Sigmoid colon (tissue), 6 donors: ENCODE measurements at regions not wholly inside any gene's neighbourhood (a gene's known extent, or its start where the extent isn't known, plus 50 kb on each side); places are given as distances from the start of the nearest gene placed in this dataset.

Experiments
- DNase-seq: peaks from one replicate; pipeline ENCODE4 v3.0.0-alpha.2; 2019
- H3K27ac ChIP-seq, 4 donors: fragments of 200-600 bp; sonication (generic); one replicate each; pipeline ENCODE4 v1.5.1; 2016 to 2019; ENCODE audit warnings: mild to moderate bottlenecking in 1 of 4
- H3K27me3 ChIP-seq, 3 donors: fragments of 200-600 bp; sonication (generic); one replicate each; pipeline ENCODE4 v1.5.1; 2019; ENCODE audit warnings: mild to moderate bottlenecking in 1 of 3
- H3K36me3 ChIP-seq, 4 donors: fragments of 200-600 bp; sonication (generic); one replicate each; pipeline ENCODE4 v1.5.1; 2016 to 2019
- H3K4me1 ChIP-seq, 4 donors: fragments of 200-600 bp; sonication (generic); one replicate each; pipeline ENCODE4 v1.5.1; 2017 to 2019
- H3K4me3 ChIP-seq, 4 donors: fragments of 200-600 bp; sonication (generic); one replicate each; pipeline ENCODE4 v1.5.1; 2017 to 2019; ENCODE audit warnings: mild to moderate bottlenecking in 2 of 4, moderate library complexity in 1 of 4
- H3K9me3 ChIP-seq, 4 donors: fragments of 200-600 bp in 3 of 4; sonication (generic) in 3 of 4; one replicate each; pipeline versions ENCODE4 v1.5.1 to v1.6.1; 2013 to 2019
- CTCF ChIP-seq, 4 experiments: fragments of 450-650 bp in 3 of 4; fragments of 200-600 bp in 1 of 4; IDR thresholded peaks; one replicate each; pipeline ENCODE4 v1.5.1; 2016 to 2019; ENCODE audit warnings: antibody characterized with exemption in 4 of 4, mild to moderate bottlenecking in 3 of 4, moderate library complexity in 2 of 4
- EP300 ChIP-seq, 4 donors: sonication (generic); formaldehyde crosslinking; IDR thresholded peaks; one replicate each; pipeline ENCODE4 v1.6.1; 2017; ENCODE audit warnings: antibody characterized with exemption in 4 of 4
- POLR2A ChIP-seq, 2 donors: fragments of 450-650 bp; IDR thresholded peaks; one replicate each; pipeline ENCODE4 v1.6.1; 2016; ENCODE audit warnings: antibody characterized with exemption in 2 of 2, mild to moderate bottlenecking in 2 of 2, moderate library complexity in 2 of 2
- POLR2AphosphoS5 ChIP-seq, 4 donors: sonication (generic); formaldehyde crosslinking; IDR thresholded peaks; one replicate each; pipeline ENCODE4 v1.6.1; 2017; ENCODE audit warnings: antibody characterized with exemption in 4 of 4
- WGBS, 2 donors: extraction: QIAGEN DNeasy Blood & Tissue Kit; methylation state at CpG; one replicate each; pipeline ENCODE4 v1.1.7; 2013; 5-methylcytosine and 5-hydroxymethylcytosine counted together
- intact Hi-C: fragments of 100-400 bp; cut with DNase I; formaldehyde crosslinking; loops from one replicate; pipeline ENCODE4 v1.15.1; 2023
- donor health status: healthy with polysubstance abuse.
- donor health status: healthy.

GRCh38 chr6:90387826-90388225, 91.2 kb upstream of the BACH2 start:
- intact Hi-C loops: no loop called here
- Histone ChIP-seq H3K36me3 (no peaks in the 10 kb centered on the region), H3K27ac (no peak overlapping the region), H3K27me3 (no peaks in the 10 kb centered on the region), H3K4me3 (no peak overlapping the region), H3K4me1 (no peaks in the 10 kb centered on the region), H3K9me3 (no peaks in the 10 kb centered on the region)
- DNase-seq: no peak
- 39 to 48% methylated on average over 1 of the region's 1 CpG for WGBS, 2 donors
- no peak for TF ChIP-seq POLR2AphosphoS5 (IDR thresholded peaks at IDR 0.05)
- no peak for TF ChIP-seq CTCF (IDR thresholded peaks at IDR 0.05)
- TF ChIP-seq POLR2A (IDR thresholded peaks at IDR 0.05): no peak
- no peak for TF ChIP-seq EP300 (IDR thresholded peaks at IDR 0.05)

DNA sequence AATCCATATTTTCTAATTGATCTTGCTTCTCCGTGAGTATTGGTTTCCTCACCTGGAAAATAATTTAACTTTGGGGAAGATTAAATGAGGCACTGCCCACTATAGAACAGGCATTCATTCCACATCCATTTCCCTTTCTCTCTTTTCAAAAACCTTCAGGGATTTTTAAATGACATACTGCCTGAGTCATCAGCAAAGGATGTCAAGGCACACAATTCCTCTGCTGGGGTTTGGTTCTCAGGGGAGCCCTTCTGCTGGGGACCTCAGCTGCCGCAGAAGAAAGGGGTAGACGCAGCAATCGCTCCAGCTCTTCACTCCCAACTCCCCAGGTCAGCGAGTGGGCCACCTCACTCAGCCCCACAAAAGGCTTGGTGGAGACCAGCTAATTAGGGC, 90.7 kb upstream of the BACH2 start:
- H3K27ac ChIP-seq: no peak overlapping the region
- intact Hi-C loops: no loop called here
- DNase-seq: no peak
- no peaks in the 10 kb centered on the region for H3K27me3 ChIP-seq
- TF ChIP-seq POLR2A (IDR thresholded peaks at IDR 0.05): no peak
- no peak for TF ChIP-seq CTCF (IDR thresholded peaks at IDR 0.05)
- TF ChIP-seq EP300 (IDR thresholded peaks at IDR 0.05): no peak
- no peak for TF ChIP-seq POLR2AphosphoS5 (IDR thresholded peaks at IDR 0.05)
- H3K36me3 ChIP-seq: no peaks in the 10 kb centered on the region
- H3K4me3 ChIP-seq: no peak overlapping the region
- no peaks in the 10 kb centered on the region for H3K9me3 ChIP-seq
- H3K4me1 ChIP-seq: no peaks in the 10 kb centered on the region
- WGBS, 2 donors: 81 to 84% methylated on average over 5 of the region's 5 CpGs

DNA sequence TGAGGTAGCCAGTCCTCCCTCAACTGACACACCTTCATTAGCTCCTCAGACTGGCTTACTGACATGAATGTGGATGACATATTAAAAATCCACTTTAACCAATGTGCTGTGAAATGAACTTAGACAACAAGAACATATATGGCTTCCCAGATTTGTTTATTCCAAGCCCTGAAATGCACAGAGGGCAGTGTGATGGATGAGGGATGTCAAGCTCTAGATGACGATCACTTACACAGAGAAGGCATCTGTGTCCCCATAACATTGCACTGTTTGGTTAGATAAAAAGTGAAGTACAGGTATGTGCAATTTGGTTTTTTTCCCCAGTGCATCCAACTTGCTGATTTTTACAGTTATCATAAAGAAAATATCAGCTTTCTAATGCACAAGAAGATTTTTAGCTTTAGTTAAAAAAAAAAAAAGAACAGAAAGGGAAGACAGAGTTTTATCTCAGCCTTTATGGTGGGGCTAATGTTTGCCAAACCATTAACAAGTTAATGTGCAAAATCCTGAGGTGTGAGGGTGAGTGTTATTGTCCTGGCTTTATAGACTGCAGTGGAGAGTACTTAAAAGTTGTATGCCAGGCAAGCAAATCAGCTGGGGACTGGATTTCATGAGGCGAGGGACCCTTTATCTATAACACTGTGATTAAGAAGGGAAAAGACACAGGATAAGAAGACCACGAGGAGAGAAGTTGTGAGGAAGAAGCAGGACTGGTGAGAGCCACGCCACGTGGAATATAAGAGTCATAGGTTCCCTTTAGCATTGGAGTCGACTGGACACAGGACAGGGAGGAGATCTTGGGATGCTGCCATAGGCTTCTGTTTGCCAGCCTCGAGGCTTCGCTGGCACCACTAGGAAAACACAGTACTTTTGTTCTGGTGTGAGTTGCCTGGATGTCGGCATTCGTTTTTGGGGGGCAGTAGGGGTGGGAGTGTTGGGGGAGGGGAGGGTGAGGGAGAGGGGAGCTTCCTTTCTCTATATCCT, 90.0 kb upstream of the BACH2 start:
- Histone ChIP-seq H3K9me3 (no peaks in the 10 kb centered on the region), H3K27me3 (no peaks in the 10 kb centered on the region), H3K4me3 (no peak overlapping the region), H3K4me1 (no peaks in the 10 kb centered on the region), H3K27ac (no peak overlapping the region), H3K36me3 (no peaks in the 10 kb centered on the region)
- no peak for TF ChIP-seq CTCF (IDR thresholded peaks at IDR 0.05)
- TF ChIP-seq POLR2A (IDR thresholded peaks at IDR 0.05): no peak
- TF ChIP-seq EP300 (IDR thresholded peaks at IDR 0.05): no peak
- no peak for TF ChIP-seq POLR2AphosphoS5 (IDR thresholded peaks at IDR 0.05)
- WGBS, 2 donors: 18 to 60% methylated on average over 10 of the region's 10 CpGs
- intact Hi-C loops: no loop called here
- DNase-seq: peak; percentile 70

DNA sequence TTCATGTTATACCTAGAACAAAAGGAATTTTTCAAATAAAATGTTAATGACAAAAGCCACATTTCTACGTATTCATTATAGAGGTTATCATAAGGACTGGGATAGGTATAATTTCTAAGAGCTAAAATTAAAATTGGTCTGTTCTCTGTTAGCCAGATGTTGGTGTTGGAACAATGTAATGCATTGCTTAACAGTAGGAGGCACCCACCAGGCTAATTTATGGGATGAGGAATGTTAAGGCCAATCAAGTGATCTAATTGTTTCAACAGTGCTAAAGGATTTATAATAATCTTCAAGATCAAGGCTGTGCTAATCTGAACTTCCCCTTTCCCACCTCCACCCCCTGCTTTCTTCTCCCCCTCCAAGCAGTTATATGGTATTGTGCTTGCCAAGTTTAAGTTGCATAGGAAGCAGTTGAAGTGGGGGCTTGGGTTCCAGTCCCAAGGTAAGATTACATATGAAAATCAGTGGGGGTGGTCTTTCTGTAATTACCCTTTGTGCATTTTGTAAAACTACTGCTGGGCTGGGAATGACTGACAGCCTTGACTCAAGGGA, 89.2 kb upstream of the BACH2 start:
- TF ChIP-seq EP300 (IDR thresholded peaks at IDR 0.05) (no peak), POLR2AphosphoS5 (IDR thresholded peaks at IDR 0.05) (no peak), POLR2A (IDR thresholded peaks at IDR 0.05) (no peak), CTCF (IDR thresholded peaks at IDR 0.05) (no peak)
- intact Hi-C loops: no loop called here
- Histone ChIP-seq H3K9me3 (no peaks in the 10 kb centered on the region), H3K4me1 (no peaks in the 10 kb centered on the region), H3K27me3 (no peaks in the 10 kb centered on the region), H3K4me3 (no peak overlapping the region), H3K36me3 (no peaks in the 10 kb centered on the region), H3K27ac (no peak overlapping the region)
- 87 to 93% methylated on average over 1 of the region's 1 CpG for WGBS, 2 donors
- no peak for DNase-seq
